NT2/D1 (cell line): ENCODE measurements at regions not wholly inside any gene's neighbourhood (a gene's known extent, or its start where the extent isn't known, plus 50 kb on each side); places are given as distances from the start of the nearest gene placed in this dataset.

ENCODE experiments used
- DNase-seq: peaks from one replicate; pipeline ENCODE4 v3.0.0-alpha.2; 2011; ENCODE audit warnings: low read depth, low spot score
- H3K27me3 ChIP-seq: 2 replicates; pipeline ENCODE4 v1.6.0; 2011; ENCODE audit warnings: mild to moderate bottlenecking; ENCODE audit not compliant: insufficient read length, insufficient read depth
- H3K36me3 ChIP-seq: 2 replicates; pipeline ENCODE4 v1.6.1; 2011; ENCODE audit warnings: mild to moderate bottlenecking, low read length, mixed read lengths; ENCODE audit not compliant: insufficient read depth, insufficient read length
- H3K4me1 ChIP-seq: 2 replicates; pipeline ENCODE4 v1.5.1; 2011; ENCODE audit not compliant: insufficient read depth, insufficient read length
- H3K4me3 ChIP-seq: 2 replicates; pipeline ENCODE4 v1.5.1; 2011; ENCODE audit warnings: low read depth; ENCODE audit not compliant: insufficient read length
- H3K9ac ChIP-seq: 2 replicates; pipeline ENCODE4 v1.6.0; 2011; ENCODE audit warnings: low read depth; ENCODE audit not compliant: insufficient read length
- H3K9me3 ChIP-seq: 2 replicates; pipeline ENCODE4 v1.5.1; 2011; ENCODE audit warnings: mild to moderate bottlenecking, low read length; ENCODE audit not compliant: insufficient read depth
- SUZ12 ChIP-seq: IDR thresholded peaks from 2 replicates; pipeline ENCODE4 v1.6.1; 2011; ENCODE audit not compliant: insufficient read length, insufficient read depth; ENCODE audit errors: extremely low read depth
- YY1 ChIP-seq: IDR thresholded peaks from 2 replicates; pipeline ENCODE4 v1.6.1; 2011; ENCODE audit not compliant: insufficient read length, insufficient read depth
- ZNF274 ChIP-seq: IDR thresholded peaks from 2 replicates; pipeline ENCODE4 v1.6.1; 2011; ENCODE audit warnings: mild to moderate bottlenecking, low read depth, low read length

GRCh38 chr10:60621018-60621417 is 157.3 kb upstream of the CDK1 start:
- no peak for TF ChIP-seq ZNF274
- no peak for TF ChIP-seq YY1
- TF ChIP-seq SUZ12: no peak
- DNase-seq: no peak
- no peaks in the 10 kb centered on the region for H3K27me3 ChIP-seq
- no peaks in the 10 kb centered on the region for H3K4me1 ChIP-seq
- H3K4me3 ChIP-seq: no peak overlapping the region
- H3K9me3 ChIP-seq: no peaks in the 10 kb centered on the region
- no peak overlapping the region for H3K9ac ChIP-seq
- H3K36me3 ChIP-seq: no peaks in the 10 kb centered on the region

- Histone ChIP-seq H3K4me3 (no peak overlapping the region), H3K36me3 (no peaks in the 10 kb centered on the region), H3K4me1 (no peaks in the 10 kb centered on the region), H3K27me3 (no peaks in the 10 kb centered on the region), H3K9ac (no peak overlapping the region), H3K9me3 (no peaks in the 10 kb centered on the region)
- no peak for TF ChIP-seq YY1
- no peak for TF ChIP-seq ZNF274
- TF ChIP-seq SUZ12: no peak
- no peak for DNase-seq
Measured at GRCh38 chr10:60618861-60619260, 159.4 kb upstream of the CDK1 start.

- Histone ChIP-seq H3K4me3 (no peak overlapping the region), H3K9me3 (no peaks in the 10 kb centered on the region), H3K36me3 (no peaks in the 10 kb centered on the region), H3K27me3 (no peaks in the 10 kb centered on the region), H3K4me1 (no peaks in the 10 kb centered on the region), H3K9ac (no peak overlapping the region)
- DNase-seq: no peak
- TF ChIP-seq YY1 (no peak), ZNF274 (no peak), SUZ12 (no peak)
Measured at GRCh38 chr10:60615541-60615940, 162.7 kb upstream of the CDK1 start.

- DNase-seq: no peak
- Histone ChIP-seq H3K9me3 (no peaks in the 10 kb centered on the region), H3K36me3 (no peaks in the 10 kb centered on the region), H3K4me3 (no peak overlapping the region), H3K4me1 (no peaks in the 10 kb centered on the region), H3K9ac (no peak overlapping the region), H3K27me3 (no peaks in the 10 kb centered on the region)
- TF ChIP-seq SUZ12 (no peak), YY1 (no peak), ZNF274 (no peak)
Measured at GRCh38 chr10:60614363-60614762, 163.9 kb upstream of the CDK1 start.

GRCh38 chr10:60613434-60613833 is 164.8 kb upstream of the CDK1 start:
- Histone ChIP-seq H3K27me3 (no peaks in the 10 kb centered on the region), H3K36me3 (no peaks in the 10 kb centered on the region), H3K4me3 (no peak overlapping the region), H3K9ac (no peak overlapping the region), H3K4me1 (no peaks in the 10 kb centered on the region), H3K9me3 (no peaks in the 10 kb centered on the region)
- DNase-seq: no peak
- TF ChIP-seq SUZ12 (no peak), ZNF274 (no peak), YY1 (no peak)

GRCh38 chr10:60611291-60611747 is 167.0 kb upstream of the CDK1 start:
- Histone ChIP-seq H3K9me3 (no peaks in the 10 kb centered on the region), H3K36me3 (no peaks in the 10 kb centered on the region), H3K27me3 (no peaks in the 10 kb centered on the region), H3K4me1 (no peaks in the 10 kb centered on the region), H3K4me3 (no peak overlapping the region), H3K9ac (no peak overlapping the region)
- no peak for DNase-seq
- TF ChIP-seq ZNF274: no peak

GRCh38 chr10:60607372-60607771 is 170.9 kb upstream of the CDK1 start:
- no peak for DNase-seq
- Histone ChIP-seq H3K9ac (no peak overlapping the region), H3K9me3 (no peaks in the 10 kb centered on the region), H3K4me3 (no peak overlapping the region), H3K27me3 (no peaks in the 10 kb centered on the region), H3K36me3 (no peaks in the 10 kb centered on the region), H3K4me1 (no peaks in the 10 kb centered on the region)
- TF ChIP-seq YY1 (no peak), SUZ12 (no peak), ZNF274 (no peak)
